Endothelial cell of umbilical vein (primary cell): ENCODE measurements at regions not wholly inside any gene's neighbourhood (a gene's known extent, or its start where the extent isn't known, plus 50 kb on each side); places are given as distances from the start of the nearest gene placed in this dataset.

Experiments
- BruUV-seq: library from RNA; stranded (reverse); fragments of 400-500 nt; replicated peaks from 2 replicates; lab custom pipeline; 2021; lab: Mats Ljungman, UMichigan
- CTCF ChIA-PET: fragments of 300-600, 350-600 bp; sonication (Branson Sonifier 250); formaldehyde crosslinking; loops from one replicate; lab custom pipeline; 2021; ENCODE audit warnings: antibody characterized with exemption, inconsistent platforms; lab: Charles Lee
- POLR2A ChIA-PET: fragments of 300-600, 350-600 bp; sonication (Branson Sonifier 250); formaldehyde crosslinking; loops from one replicate; lab custom pipeline; 2021; ENCODE audit warnings: antibody characterized with exemption, inconsistent platforms; lab: Charles Lee
- DNase-seq: peaks from one replicate; pipeline ENCODE4 v3.0.0-alpha.2; 2011; ENCODE audit warnings: low read depth, low spot score
- FAIRE-seq: peaks from 2 replicates; lab custom pipeline; 2011; peaks lifted over from hg19 to GRCh38; lab: Jason Lieb, UNC
- H2AFZ ChIP-seq: 2 replicates; pipeline ENCODE4 v1.6.0; 2012; ENCODE audit warnings: low read depth, low read length, control low read depth, inconsistent platforms
- H3K27ac ChIP-seq: 2 replicates; pipeline ENCODE4 v1.5.1; 2011; ENCODE audit warnings: low read depth, mild to moderate bottlenecking, control low read depth, low read length, moderate library complexity; ENCODE audit not compliant: insufficient read depth
- H3K27me3 ChIP-seq, 2 experiments: 2 replicates each; pipeline versions ENCODE4 v1.6.0 to v1.6.1; 2011; ENCODE audit warnings: low read length in 2 of 2, mixed read lengths in 1 of 2; ENCODE audit not compliant: control insufficient read depth in 2 of 2, insufficient read depth in 2 of 2
- H3K36me3 ChIP-seq, 2 experiments: 2 replicates in 1 of 2; 3 replicates in 1 of 2; pipeline ENCODE4 v1.5.1; 2011; ENCODE audit warnings: low read length in 2 of 2, mild to moderate bottlenecking in 1 of 2, moderate library complexity in 1 of 2; ENCODE audit not compliant: control insufficient read depth in 2 of 2, insufficient read depth in 2 of 2; ENCODE audit errors: extremely low read depth in 1 of 2
- H3K4me1 ChIP-seq: 3 replicates; pipeline ENCODE4 v1.5.1; 2011; ENCODE audit warnings: mild to moderate bottlenecking, low read length; ENCODE audit not compliant: control insufficient read depth, insufficient read depth; ENCODE audit errors: extremely low read depth
- H3K4me2 ChIP-seq: 2 replicates; pipeline ENCODE4 v1.6.1; 2011; ENCODE audit warnings: low read length, control low read depth, mixed read lengths; ENCODE audit not compliant: insufficient read depth
- H3K4me3 ChIP-seq, 3 experiments: fragments of 200-600 bp in 1 of 3; sonication (generic), shearing (Covaris generic) in 1 of 3; replicated peaks in 1 of 3; 2 replicates each; pipeline ENCODE4 v1.5.1; 2011 to 2016; ENCODE audit warnings: control low read depth in 3 of 3, low read length in 3 of 3, mild to moderate bottlenecking in 2 of 3, inconsistent platforms in 1 of 3, low read depth in 1 of 3, moderate library complexity in 1 of 3; ENCODE audit not compliant: insufficient read depth in 1 of 3
- H3K79me2 ChIP-seq: 2 replicates; pipeline ENCODE4 v1.6.0; 2012; ENCODE audit warnings: low read length, inconsistent platforms; ENCODE audit not compliant: control insufficient read depth, insufficient read depth
- H3K9ac ChIP-seq: replicated peaks from 2 replicates; pipeline ENCODE3; 2011; ENCODE audit warnings: low read length, control low read depth; ENCODE audit not compliant: insufficient read depth; ENCODE audit errors: extremely low read depth
- H3K9me1 ChIP-seq: replicated peaks from 3 replicates; pipeline ENCODE4 v1.6.0; 2011; ENCODE audit warnings: mild to moderate bottlenecking, low read length; ENCODE audit not compliant: control insufficient read depth, insufficient read depth; ENCODE audit errors: extremely low read depth
- H3K9me3 ChIP-seq: replicated peaks from 2 replicates; pipeline ENCODE4 v1.5.1; 2012; ENCODE audit warnings: low read length, inconsistent platforms; ENCODE audit not compliant: control insufficient read depth, insufficient read depth
- H4K20me1 ChIP-seq: replicated peaks from 2 replicates; pipeline ENCODE3; 2011; ENCODE audit warnings: mild to moderate bottlenecking, low read length; ENCODE audit not compliant: control insufficient read depth, insufficient read depth; ENCODE audit errors: extremely low read depth
- EZH2 ChIP-seq: IDR thresholded peaks from 2 replicates; pipeline ENCODE4 v1.6.1; 2012; ENCODE audit warnings: borderline replicate concordance, low read depth, mild to moderate bottlenecking, moderate library complexity, low read length, inconsistent platforms; ENCODE audit not compliant: severe bottlenecking
- FOS ChIP-seq: IDR thresholded peaks from 2 replicates; pipeline ENCODE4 v1.6.1; 2011; ENCODE audit warnings: mild to moderate bottlenecking, low read length, moderate library complexity, borderline replicate concordance; ENCODE audit not compliant: insufficient read depth
- GATA2 ChIP-seq: IDR thresholded peaks from 2 replicates; pipeline ENCODE4 v1.7.0; 2011; ENCODE audit warnings: low read depth, mild to moderate bottlenecking, moderate library complexity, mixed read lengths, low read length; ENCODE audit not compliant: insufficient read length, insufficient read depth
- JUN ChIP-seq: IDR thresholded peaks from 2 replicates; pipeline ENCODE4 v1.6.1; 2011; ENCODE audit warnings: borderline replicate concordance, low read depth; ENCODE audit not compliant: insufficient read length, insufficient read depth
- MYC ChIP-seq: IDR thresholded peaks from one replicate; pipeline ENCODE4 v1.6.1; 2011; ENCODE audit warnings: mild to moderate bottlenecking, low read depth, low read length
- POLR2A ChIP-seq: IDR thresholded peaks from 2 replicates; pipeline ENCODE4 v1.6.1; 2012; ENCODE audit warnings: low read depth, mild to moderate bottlenecking, control low read depth, low read length
- POLR2AphosphoS5 ChIP-seq: IDR thresholded peaks from 2 replicates; pipeline ENCODE4 v1.6.1; 2012; ENCODE audit warnings: low read depth, mild to moderate bottlenecking, control low read depth, low read length, moderate library complexity; ENCODE audit not compliant: insufficient read depth
- dilution Hi-C: fragments of 300-500 bp; cut with MboI; formaldehyde crosslinking; loops from one replicate; pipeline ENCODE4 v1.15.0; 2019; ENCODE audit warnings: low sequenced_read_pairs; ENCODE audit not compliant: extremely low pct_ligation_motif_present
- intact Hi-C: fragments of 100-400 bp; cut with micrococcal nuclease; formaldehyde crosslinking; loops from one replicate; pipeline ENCODE4 v1.10.0; 2022
- TF ChIP-seq, protein P1 (sequence below): IDR thresholded peaks from 2 replicates; pipeline ENCODE4 v1.6.1; 2011; ENCODE audit not compliant: insufficient read depth, insufficient read length
- TF ChIP-seq, protein P2 (sequence below), 2 donors: IDR thresholded peaks; 1 replicate in 1 of 2; 2 replicates in 1 of 2; pipeline ENCODE4 v1.5.1; 2011; ENCODE audit warnings: low read length in 2 of 2, mild to moderate bottlenecking in 2 of 2, moderate library complexity in 2 of 2, control low read depth in 1 of 2, inconsistent platforms in 1 of 2, low read depth in 1 of 2; ENCODE audit not compliant: insufficient read depth in 1 of 2; ENCODE audit errors: extremely low read depth in 1 of 2

DNA sequence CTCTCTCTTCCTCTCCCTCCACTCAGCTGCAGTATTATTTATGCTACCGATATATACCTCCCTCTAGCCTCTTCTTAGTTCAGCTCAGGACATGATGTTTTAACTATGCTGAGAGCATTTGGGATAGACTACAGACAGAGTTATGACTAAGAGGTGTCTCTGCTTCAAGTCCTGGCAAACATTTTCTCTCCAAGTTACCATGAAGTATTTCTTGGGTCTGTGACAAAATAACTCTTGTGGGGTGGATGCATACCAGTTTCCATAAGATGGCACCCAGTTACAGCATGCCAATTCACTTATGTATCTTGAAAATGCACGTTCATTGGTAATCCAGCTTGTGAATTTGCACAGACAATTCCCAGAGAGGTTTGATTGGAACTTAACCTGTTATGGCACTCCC, 737.6 kb downstream of the SLC4A3 start:
- Histone ChIP-seq H3K4me1 (no peaks in the 10 kb centered on the region), H3K9ac (no peak overlapping the region), H3K4me2 (no peak overlapping the region), H4K20me1 (no peaks in the 10 kb centered on the region), H2AFZ (no peak overlapping the region), H3K36me3 (no peaks in the 10 kb centered on the region), H3K9me1 (no peaks in the 10 kb centered on the region), H3K4me3 (no peak overlapping the region), H3K79me2 (no peaks in the 10 kb centered on the region), H3K27ac (no peak overlapping the region), H3K27me3 (no peaks in the 10 kb centered on the region), H3K9me3 (peaks cover 3% of the 10 kb centered on the region)
- dilution Hi-C loops: no loop called here
- POLR2A ChIA-PET: no interaction called here
- DNase-seq: no peak
- intact Hi-C loops: no loop called here
- CTCF ChIA-PET: no interaction called here
- no TSS peak for BruUV-seq
- no peak for FAIRE-seq
- TF ChIP-seq, protein P1, sequence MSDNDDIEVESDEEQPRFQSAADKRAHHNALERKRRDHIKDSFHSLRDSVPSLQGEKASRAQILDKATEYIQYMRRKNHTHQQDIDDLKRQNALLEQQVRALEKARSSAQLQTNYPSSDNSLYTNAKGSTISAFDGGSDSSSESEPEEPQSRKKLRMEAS: no peak
- TF ChIP-seq GATA2 (no peak), POLR2A (no peak), FOS (no peak), POLR2AphosphoS5 (no peak), MYC (no peak), JUN (no peak), EZH2 (no peak)
- TF ChIP-seq, protein P2, sequence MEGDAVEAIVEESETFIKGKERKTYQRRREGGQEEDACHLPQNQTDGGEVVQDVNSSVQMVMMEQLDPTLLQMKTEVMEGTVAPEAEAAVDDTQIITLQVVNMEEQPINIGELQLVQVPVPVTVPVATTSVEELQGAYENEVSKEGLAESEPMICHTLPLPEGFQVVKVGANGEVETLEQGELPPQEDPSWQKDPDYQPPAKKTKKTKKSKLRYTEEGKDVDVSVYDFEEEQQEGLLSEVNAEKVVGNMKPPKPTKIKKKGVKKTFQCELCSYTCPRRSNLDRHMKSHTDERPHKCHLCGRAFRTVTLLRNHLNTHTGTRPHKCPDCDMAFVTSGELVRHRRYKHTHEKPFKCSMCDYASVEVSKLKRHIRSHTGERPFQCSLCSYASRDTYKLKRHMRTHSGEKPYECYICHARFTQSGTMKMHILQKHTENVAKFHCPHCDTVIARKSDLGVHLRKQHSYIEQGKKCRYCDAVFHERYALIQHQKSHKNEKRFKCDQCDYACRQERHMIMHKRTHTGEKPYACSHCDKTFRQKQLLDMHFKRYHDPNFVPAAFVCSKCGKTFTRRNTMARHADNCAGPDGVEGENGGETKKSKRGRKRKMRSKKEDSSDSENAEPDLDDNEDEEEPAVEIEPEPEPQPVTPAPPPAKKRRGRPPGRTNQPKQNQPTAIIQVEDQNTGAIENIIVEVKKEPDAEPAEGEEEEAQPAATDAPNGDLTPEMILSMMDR (IDR thresholded peaks at IDR 0.05; ENCODE audit: extremely low read depth in 1 of 2, insufficient read depth in 1 of 2, low read depth in 1 of 2, low read length in 2 of 2): no peak
